ENCODE measurements at regions not wholly inside any gene's neighbourhood (a gene's known extent, or its start where the extent isn't known, plus 50 kb on each side); places are given as distances from the start of the nearest gene placed in this dataset.

DNA sequence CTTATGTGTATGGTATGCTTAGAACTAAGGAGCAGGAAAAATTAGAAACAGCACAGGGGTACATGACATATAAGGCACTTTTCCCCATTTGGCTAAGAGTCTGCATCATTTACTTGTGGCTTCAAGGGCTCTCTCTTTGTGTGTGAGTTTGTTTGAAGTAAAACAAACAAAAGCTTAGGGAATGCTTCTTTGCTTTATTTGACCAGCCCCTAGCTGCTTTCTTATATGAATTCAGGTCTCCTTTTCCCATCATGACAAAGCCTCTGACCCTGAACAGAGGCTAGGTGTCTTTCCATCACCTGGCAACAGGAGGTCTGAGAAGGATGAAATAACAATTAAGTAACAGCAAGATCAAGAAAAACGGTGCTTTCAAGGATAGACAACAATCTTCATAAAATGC is 643.8 kb upstream of the ADGRL2 start:
- TF ChIP-seq POLR2AphosphoS5 (IDR thresholded peaks at IDR 0.05; ENCODE audit: borderline replicate concordance, low read depth, low read length) (no peak), EZH2 (IDR thresholded peaks at IDR 0.05) (no peak), FOXP2 (optimal IDR thresholded peaks at IDR 0.05; ENCODE audit: control extremely low read depth, extremely low read length, insufficient read depth) (no peak)

Data from SK-N-MC (cell line).